GM18520 (cell line): ENCODE measurements at regions not wholly inside any gene's neighbourhood (a gene's known extent, or its start where the extent isn't known, plus 50 kb on each side); places are given as distances from the start of the nearest gene placed in this dataset.

Source experiments
- ATAC-seq: cut with Tn5 transposase; IDR thresholded peaks from one replicate; pipeline ENCODE4 v1.9.1; 2021; ENCODE audit not compliant: unreplicated experiment

DNA sequence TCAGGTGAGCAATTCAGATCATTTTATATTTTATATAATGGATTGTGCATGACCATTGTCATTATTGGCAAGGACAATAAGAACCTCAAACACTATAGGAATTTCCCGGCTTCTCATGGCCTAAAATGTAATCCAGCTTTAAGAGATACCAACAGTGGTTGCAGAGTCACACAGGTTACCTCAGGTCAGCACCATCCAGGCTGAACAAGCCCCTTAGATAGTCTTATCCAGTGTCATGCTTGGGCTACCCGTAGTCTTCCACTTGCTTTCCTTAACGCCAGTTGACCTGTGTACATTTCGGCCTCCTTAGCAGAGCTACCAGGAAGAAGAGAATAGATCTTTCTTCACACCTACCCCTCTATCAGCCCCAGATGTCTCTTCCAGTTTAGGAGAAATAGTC lies 293.3 kb upstream of the SYT4 start:
- ATAC-seq = no peak

DNA sequence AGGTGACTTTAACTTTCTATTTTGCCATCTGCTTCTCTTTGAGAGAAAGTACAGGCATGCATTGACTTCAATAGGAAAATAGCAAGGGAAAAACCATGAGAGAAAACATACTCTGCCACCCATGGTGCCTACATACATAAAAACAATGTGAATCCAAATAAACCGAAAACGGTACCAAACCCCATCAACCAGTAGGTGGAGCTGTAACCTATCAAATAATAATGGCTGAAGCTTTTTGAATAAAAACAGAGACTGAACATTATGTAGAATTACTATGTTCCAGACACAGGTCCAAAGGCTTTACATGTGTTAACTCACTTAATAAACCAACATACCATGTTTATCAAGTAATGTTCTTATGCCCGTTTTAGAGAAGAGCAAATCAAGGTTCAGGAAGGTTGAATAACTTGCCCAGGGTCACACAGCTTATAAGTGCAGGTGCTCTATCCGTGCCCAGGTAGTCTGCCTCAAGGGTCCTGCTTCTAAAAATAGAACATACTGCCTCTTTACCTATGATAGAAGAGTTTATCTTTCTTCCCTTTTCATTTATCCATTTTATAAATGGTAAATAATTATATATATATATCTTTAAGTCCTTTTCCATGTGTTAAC lies 293.9 kb upstream of the SYT4 start:
- ATAC-seq = peak; percentile 33

DNA sequence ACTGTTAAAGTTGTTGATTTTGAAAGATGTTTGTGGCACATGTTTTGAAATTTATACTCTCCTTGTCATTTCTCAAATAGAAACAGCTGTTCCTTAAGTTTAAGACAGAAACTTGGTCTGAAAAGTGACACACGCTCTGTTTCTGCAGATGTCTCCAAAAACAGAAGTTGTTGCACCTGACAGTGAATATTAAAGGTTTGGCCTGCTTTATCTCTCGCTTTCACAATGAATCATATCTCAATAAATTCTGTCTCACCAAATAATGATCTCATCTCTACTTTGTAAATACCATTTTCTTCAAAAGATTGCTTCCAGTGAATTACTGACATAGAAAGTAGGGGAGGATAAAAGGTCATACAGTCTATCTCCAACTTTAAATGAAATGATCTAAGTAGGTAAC lies 294.9 kb upstream of the SYT4 start:
- peak; percentile 41 for ATAC-seq

DNA sequence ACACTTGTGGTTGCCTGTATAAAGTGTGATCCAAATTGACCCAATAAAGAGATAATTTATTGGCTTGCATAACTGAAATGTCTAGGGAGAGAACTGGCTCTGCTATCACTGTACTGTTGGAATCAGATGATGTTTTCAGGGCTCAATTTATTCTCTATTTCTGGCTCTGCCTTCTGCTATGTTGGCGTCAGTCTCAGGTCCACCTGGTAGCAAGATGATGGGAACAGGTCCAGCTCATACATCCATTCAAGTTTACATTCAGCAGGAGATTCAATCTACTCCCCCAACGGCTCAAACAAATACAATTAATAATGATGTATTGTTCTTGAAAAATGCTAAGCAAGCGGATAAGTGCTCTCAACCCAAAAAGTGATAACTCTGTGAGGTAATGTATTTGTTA lies 297.7 kb upstream of the SYT4 start:
- ATAC-seq = no peak

DNA sequence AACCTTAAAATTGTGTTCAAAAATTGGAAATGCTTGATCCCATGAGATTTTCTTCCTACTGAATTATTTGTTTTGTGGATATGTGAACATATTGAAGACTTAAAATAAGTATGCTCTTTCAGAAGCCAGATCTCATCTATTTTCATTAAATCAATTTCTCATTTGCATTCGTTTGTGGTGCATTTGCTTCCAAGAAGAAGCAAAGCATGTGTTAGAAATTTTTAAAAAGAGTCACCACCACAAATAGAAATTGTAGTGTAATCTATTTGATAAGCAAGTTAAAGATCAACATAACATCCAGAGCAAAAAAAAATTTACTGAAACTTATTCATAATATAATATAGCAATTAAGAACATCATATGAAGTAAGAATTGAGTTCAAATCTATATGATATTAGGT lies 300.9 kb upstream of the SYT4 start:
- no peak for ATAC-seq

DNA sequence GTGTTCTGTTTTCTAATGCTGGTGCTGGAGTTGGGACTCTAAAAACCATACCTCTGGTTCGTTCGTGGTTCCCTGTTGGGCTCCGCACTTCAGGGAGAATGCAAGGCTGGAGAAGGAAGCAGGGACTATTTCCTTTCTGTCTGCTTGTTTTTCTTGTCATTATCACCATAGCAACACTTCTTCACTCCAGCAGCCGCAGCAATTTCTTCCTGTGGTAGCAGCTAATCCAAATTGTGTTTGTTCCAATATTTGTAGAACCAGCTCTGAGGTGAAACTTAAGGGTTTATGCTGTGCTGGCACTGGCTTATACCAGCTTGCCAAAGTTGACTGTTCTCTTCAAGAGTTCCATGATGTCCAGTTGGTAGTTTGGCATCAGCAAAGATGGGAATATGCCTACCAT lies 301.4 kb upstream of the SYT4 start:
- ATAC-seq = no peak

DNA sequence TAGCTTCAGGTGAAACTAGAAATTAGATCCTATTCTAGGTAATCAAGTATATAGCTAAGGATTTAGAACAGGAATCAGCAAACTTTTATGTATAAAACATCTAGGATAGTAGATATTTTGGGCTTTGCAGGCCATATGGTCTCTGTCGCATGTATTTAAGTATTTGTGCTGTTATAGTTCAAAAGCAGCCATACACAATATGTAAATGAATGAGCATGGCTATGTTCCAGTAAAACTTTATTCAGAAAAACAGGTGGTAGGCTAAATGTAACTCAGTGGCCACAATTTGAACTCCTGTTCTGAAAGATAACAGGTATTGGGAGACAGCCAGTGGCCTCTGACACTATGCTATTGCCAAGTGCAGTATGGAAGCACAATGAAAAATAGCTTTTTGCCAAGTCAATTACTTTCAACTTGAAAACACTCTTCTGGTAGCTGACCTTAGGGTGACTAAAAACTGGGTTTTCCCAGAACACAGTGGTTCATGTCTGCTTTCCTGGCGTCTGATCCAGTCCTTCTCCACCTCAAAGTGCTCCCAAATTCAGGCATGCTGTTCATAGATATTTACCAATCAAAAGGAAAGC lies 304.7 kb upstream of the SYT4 start:
- ATAC-seq = no peak

DNA sequence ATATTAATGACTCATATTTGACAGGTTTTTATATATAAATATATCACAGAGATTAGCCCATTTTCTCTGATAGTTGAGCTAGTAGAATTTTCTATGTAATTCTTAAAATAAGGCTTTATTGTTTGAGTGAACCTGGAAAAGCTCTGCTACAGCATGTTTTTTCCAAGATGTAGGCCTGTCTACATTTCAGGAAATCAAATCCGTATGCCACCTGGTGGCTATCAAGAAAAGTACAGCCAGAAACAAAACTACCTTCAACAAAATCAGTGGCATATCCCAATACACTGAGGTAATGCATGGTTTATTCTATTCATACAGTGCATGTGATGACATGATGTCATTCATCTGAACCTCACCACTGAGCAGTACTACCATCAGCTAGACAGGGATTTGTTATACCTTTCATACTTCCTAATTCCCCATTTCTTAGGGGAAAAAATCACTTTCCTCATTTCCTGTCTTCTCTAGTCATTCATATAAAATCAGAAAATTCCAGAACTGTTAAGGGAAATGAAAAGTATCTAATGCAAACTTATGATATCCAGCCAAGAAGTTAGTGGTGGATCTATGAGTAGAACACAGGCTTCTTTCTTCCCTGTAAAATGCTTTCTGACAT lies 310.4 kb upstream of the SYT4 start:
- peak; percentile 51 for ATAC-seq

DNA sequence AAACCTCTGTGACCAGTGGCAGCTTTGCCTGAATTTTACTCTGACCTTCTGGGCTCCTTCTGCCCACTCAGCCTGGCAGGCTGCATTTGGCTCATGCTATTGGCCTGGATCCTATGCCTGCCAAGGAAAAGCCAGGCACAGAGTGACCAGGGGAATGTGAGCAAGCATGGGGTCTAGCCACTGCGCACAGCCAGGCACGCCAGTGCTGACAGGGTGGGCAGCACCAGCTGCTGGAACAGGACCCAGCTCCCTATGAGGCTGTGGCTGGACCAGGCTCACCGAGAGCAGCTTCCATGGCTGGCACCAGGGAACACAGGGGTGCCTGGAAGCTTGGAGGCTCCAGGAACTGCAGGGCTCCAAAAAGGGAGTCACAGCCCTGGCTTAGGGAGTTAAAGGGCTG lies 311.5 kb upstream of the SYT4 start:
- no peak for ATAC-seq

DNA sequence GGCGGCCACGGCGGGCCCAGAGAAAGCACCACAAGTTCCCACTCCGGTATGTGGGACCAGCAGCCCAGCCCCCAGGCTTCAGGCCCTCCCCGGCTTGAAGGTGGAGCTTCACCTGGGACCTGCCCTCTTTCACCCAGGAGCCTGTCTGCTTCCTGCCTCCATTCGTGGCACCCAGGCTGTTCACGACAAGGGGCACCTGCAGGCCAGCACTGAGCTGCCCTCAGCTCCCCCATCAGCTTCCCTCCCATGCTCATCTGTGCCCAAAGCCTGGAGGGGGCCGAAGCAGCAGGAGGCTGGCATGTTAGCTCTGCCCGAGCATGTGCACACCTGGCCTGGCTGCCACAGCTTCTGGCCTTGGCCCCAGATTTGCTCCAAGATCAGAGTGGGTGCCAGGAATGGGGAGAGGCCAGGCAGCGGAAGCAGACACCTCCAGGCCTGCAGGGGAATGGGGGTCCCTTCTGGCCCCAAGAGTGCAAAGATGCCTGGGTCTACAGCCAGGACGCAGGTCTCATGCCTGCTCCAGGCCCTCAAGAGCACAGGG lies 312.4 kb upstream of the SYT4 start:
- ATAC-seq = no peak

DNA sequence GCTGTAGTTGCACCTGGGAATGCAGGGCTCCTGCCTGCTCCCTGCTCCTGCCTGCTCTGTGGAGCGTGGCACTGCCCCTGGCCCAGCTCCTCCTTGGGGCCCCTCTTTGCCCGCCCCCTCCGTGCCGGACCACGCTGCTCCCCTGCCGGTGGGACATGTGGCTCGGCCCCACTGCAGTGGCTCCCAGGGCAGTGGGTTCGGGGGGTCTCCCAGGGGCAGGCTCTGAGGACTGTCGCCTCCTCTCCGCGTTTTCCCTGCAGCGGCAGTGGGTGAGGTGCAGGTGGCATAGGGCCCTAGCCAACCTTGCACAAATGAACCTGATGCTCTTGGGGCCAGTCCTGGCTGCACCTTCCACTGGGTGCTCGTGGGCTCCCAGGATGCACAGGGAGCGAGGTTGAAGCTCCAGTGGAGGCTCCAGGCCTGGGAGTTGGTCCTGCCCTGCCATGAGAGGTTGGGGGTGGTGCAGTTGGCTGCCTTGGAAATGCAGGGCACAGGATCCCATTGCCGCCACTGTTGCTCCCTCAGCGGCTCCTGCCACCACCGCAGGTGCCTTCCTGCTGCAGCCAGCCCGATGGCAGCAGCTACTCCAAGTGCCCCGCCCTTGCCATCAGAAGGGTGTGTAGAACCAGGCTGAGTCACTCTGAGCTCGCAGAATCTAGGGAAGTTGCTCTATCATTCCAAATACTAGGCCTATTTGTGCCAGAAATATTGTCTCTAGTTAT lies 313.1 kb upstream of the SYT4 start:
- ATAC-seq = no peak

DNA sequence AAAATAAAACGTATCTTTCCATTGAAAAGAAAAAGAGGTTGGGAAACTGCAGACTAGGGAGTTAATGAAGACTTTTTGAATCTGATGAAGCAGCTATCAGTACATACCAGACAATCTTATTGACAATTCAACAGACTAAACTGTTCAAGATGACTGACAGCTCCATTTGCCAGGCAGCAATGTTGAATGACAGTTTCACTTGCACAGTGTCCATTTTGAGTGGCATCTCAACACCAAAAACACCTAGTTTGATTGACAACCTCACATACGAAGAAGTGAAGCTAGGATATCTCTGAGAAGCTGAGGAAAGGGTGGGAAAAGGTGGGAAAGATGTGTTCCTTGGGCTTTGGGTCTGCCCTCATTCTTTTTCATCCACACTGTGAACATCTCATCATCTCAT lies 315.0 kb upstream of the SYT4 start:
- no peak for ATAC-seq

DNA sequence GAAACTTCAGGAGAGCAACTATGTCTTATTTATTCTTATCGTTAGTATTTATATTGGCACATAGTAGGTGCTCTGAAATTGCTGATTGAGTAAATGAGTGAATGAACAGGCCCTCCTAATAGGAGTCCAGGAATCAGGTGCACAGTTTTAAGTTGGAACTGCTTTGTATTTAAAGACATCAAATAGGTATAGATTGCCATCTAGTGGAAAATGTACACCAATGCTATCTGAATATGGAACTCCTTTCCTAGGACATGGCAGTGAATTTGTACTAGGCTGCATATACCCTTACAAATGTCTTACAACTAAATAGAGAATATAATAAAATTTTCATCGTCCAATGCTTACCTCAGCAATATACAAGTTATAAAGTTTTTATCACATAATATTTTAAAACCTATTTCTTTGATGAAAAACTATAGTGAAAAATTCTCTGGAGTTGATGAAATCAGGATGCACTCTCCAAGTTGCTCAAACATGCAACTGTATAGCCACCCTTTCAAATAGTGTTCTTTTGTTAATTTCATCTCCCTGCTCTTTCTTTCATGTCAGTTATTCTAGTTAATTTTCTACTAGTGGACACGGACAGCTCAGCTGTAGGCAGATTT lies 318.9 kb upstream of the SYT4 start:
- ATAC-seq = peak; percentile 72

DNA sequence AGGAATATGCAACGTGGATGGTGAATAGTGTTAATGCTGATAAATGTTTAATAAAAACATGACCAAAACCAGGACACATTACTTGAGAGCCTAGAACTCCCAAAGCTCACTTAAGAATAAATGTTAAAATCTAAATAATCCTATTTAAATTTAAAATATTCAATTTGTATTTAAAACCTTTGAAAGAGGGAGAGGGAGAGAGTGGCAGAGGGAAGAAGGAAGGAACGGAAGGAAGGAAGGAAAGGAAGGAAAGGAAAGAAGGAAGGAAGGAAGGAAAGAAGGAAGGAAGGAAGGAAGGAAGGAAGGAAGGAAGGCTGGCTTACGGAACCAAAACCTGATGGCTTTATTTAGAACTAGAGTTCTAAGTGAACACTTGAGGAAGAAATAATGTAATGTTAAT lies 324.1 kb upstream of the SYT4 start:
- no peak for ATAC-seq

DNA sequence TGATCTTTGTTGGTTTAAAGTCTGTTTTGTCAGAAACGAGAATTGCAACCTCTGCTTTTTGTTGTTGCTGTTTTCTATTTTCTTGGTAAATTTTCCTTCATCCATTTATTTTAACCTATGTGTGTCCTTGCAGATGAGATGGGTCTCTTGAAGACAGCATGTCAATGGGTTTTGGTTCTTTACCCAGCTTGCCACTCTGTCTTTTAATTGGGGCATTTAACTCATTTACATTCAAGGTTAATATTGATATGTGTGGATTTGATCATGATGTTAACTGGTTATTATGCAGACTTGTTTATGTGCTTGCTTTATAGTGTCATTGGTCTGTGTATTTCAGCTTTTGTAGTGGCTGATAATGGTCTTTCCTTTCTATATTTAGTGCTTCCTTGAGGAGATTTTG lies 327.9 kb upstream of the SYT4 start:
- no peak for ATAC-seq

DNA sequence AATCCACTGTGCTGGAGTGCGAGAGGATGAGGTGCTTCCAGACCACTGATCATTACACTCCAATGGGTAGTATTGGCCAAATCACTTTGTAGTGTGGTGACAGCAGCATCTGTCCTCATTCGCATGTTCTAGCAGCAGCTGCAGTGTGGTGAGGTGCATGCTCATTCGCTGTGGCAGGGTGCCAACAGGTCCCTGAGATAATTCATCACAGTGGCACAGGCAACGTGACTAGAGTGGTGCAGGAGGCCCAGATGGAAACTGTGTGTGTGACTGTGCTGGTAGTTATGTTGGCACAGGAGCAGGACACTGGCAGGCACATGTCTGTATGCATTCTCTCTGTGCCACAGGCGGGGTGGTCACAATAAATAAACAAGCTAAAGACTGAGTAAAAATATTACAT lies 329.5 kb upstream of the SYT4 start:
- no peak for ATAC-seq

DNA sequence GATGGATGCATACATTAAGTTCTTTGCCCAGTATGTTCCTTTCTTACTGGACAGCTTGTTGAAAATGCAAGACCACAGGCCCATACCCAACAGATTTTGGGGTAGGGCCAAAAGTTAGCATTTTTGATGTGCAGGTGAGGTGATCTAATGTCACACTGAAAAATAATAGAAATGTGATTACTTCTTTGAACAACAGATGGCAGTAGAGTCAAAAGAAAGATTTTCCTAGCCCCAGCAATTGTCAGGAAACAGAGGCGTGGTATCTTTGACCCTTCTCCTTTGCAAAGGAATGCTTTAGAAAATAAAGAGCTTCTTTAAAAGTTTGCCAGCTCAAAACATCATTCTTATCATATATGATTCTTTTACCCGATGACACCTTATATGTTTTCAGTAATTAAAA lies 343.6 kb upstream of the SYT4 start:
- peak; percentile 46 for ATAC-seq

DNA sequence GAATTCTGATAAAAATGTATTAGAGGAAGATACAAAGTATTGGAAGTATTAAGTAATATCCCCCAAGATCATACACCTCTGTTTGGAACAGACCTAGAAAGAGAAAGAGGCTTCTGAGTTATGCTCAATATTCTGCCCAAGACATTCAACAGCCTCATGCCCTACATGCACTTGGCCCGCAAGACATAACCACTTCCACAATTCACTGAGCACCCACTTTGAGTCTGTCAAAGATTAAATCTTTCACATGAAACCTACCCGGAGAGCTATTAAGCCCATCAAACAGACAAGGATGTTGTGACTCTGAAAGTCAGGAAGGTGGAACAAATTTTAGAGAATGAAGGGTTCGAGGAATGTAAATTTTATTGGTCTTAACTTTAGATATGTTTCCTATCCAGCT lies 344.7 kb upstream of the SYT4 start:
- ATAC-seq = no peak

DNA sequence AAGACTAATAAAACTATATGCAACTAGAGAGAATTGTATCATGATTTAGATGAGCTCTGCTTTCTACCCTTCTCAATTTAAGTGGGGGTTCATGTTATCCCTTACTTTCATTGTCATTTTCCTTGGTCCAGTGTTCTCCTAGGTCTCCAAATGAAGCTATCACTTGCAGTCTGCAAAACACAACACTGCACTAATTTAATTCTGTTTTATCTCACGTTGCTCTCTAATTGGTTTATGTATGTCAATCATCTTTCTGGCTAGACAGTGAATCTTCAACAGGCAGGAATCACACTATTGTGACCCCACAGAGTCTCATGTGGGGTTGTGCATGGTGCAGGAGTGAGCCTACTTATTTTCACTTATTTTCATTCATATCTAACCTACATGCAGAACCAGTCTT lies 348.3 kb upstream of the SYT4 start:
- ATAC-seq = no peak

DNA sequence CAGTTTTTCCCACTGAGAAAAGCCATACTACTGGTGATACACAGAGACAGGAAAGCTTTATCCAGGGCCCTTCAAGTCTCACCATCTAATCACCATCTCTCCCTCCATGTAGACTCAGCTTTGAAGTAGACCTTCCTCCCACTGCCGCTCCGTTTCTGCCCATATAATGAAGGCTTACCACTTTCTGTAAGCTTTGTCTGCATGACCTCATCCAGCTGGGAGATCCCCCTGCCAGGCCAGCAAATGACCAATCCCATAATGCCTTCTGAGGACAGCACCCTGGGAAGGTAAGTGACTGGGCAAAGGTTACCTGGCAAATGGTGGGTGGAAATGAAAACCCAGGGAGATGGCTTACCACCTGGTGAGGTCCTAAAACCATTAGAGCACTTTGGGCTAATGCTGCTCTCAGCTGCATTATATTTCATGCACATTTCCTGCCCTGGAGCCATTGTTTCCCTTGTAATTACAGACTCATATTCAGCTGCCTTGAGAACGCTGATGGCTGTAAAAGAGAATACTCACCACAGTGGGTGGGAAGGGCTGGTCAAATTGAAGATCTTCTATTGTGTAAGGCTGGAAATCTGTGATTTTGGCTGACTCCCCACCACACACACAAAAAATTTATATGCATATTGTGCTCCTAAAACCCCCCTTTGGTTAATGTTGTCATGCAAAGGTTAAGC lies 350.7 kb upstream of the SYT4 start:
- no peak for ATAC-seq

DNA sequence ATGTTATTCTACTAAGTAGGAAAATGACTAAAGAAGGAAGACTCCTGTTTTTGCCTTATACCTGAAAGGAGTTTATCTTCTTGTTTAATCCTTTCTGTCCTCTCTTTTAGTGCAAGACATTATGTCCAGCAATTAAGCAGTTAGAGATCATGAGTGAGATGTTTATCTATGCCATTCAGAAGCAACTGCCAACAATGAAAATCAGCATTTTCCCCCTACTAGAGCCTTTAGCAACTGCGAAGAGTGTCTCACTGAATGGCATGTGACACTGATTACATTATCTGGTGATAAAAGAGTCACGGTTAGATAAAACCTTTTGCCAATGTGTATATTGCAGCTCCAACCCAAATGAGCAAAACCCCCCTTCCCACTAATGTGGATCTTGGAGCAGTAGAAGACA lies 357.7 kb upstream of the SYT4 start:
- no peak for ATAC-seq
